Keratinocyte (primary cell): ENCODE measurements at regions not wholly inside any gene's neighbourhood (a gene's known extent, or its start where the extent isn't known, plus 50 kb on each side); places are given as distances from the start of the nearest gene placed in this dataset.

ENCODE experiments used
- DNase-seq: peaks from one replicate; pipeline ENCODE4 v3.0.0-alpha.2; 2011; ENCODE audit warnings: low read depth, missing footprints, low spot score
- FAIRE-seq: peaks from 2 replicates; lab custom pipeline; 2011; peaks lifted over from hg19 to GRCh38; lab: Jason Lieb, UNC
- H2AFZ ChIP-seq: 2 replicates; pipeline ENCODE4 v1.6.0; 2012; ENCODE audit warnings: low read length, control low read depth, inconsistent platforms; ENCODE audit not compliant: control insufficient read depth
- H3K27ac ChIP-seq: 2 replicates; pipeline ENCODE4 v1.5.1; 2011; ENCODE audit warnings: low read length; ENCODE audit not compliant: control insufficient read depth, insufficient read depth
- H3K27me3 ChIP-seq: 3 replicates; pipeline ENCODE4 v1.6.0; 2011; ENCODE audit warnings: low read length; ENCODE audit not compliant: control insufficient read depth, insufficient read depth; ENCODE audit errors: extremely low read depth
- H3K36me3 ChIP-seq, 2 experiments: 2 replicates in 1 of 2; 3 replicates in 1 of 2; pipeline ENCODE4 v1.5.1; 2011; ENCODE audit warnings: low read length in 2 of 2, mild to moderate bottlenecking in 1 of 2; ENCODE audit not compliant: control insufficient read depth in 2 of 2, insufficient read depth in 2 of 2; ENCODE audit errors: extremely low read depth in 1 of 2
- H3K4me1 ChIP-seq: 3 replicates; pipeline ENCODE4 v1.5.1; 2011; ENCODE audit warnings: low read length; ENCODE audit not compliant: control insufficient read depth, insufficient read depth; ENCODE audit errors: extremely low read depth
- H3K4me2 ChIP-seq: 3 replicates; pipeline ENCODE4 v1.6.0; 2011; ENCODE audit warnings: low read depth, low read length; ENCODE audit not compliant: control insufficient read depth, insufficient read depth; ENCODE audit errors: extremely low read depth
- H3K4me3 ChIP-seq, 3 experiments: fragments of 200-600 bp in 1 of 3; sonication (generic) in 1 of 3; 2 replicates in 2 of 3; 3 replicates in 1 of 3; pipeline ENCODE4 v1.5.1; 2011 to 2016; ENCODE audit warnings: low read length in 3 of 3, mild to moderate bottlenecking in 3 of 3, control low read depth in 2 of 3, inconsistent platforms in 1 of 3, low read depth in 1 of 3, mixed read lengths in 1 of 3, mixed run types in 1 of 3, moderate library complexity in 1 of 3; ENCODE audit not compliant: control insufficient read depth in 2 of 3, insufficient read depth in 2 of 3; ENCODE audit errors: extremely low read depth in 1 of 3
- H3K79me2 ChIP-seq: 2 replicates; pipeline ENCODE4 v1.6.0; 2012; ENCODE audit warnings: low read length; ENCODE audit not compliant: control insufficient read depth, insufficient read depth
- H3K9ac ChIP-seq: 3 replicates; pipeline ENCODE4 v1.6.0; 2011; ENCODE audit warnings: low read length; ENCODE audit not compliant: control insufficient read depth, insufficient read depth; ENCODE audit errors: extremely low read depth
- H3K9me1 ChIP-seq: 3 replicates; pipeline ENCODE4 v1.6.0; 2011; ENCODE audit warnings: low read length; ENCODE audit not compliant: control insufficient read depth, insufficient read depth; ENCODE audit errors: extremely low read depth
- H3K9me3 ChIP-seq: 2 replicates; pipeline ENCODE4 v1.5.1; 2012; ENCODE audit warnings: low read depth, low read length; ENCODE audit not compliant: control insufficient read depth
- H4K20me1 ChIP-seq: 3 replicates; pipeline ENCODE4 v1.6.0; 2011; ENCODE audit warnings: low read length; ENCODE audit not compliant: control insufficient read depth, insufficient read depth; ENCODE audit errors: extremely low read depth
- EZH2 ChIP-seq: IDR thresholded peaks from one replicate; pipeline ENCODE4 v1.6.1; 2012; ENCODE audit warnings: inconsistent platforms, mild to moderate bottlenecking, low read length, moderate library complexity
- dilution Hi-C: fragments of 300-500 bp; cut with MboI; formaldehyde crosslinking; loops from one replicate; pipeline ENCODE4 v1.7.0; 2020; ENCODE audit warnings: low sequenced_read_pairs; ENCODE audit not compliant: extremely low pct_ligation_motif_present
- TF ChIP-seq, protein P1 (sequence below), 3 experiments: IDR thresholded peaks in 1 of 3; conservative IDR thresholded peaks in 1 of 3; optimal IDR thresholded peaks in 1 of 3; 2 replicates in 2 of 3; 3 replicates in 1 of 3; pipeline versions ENCODE3 to v1.5.1; 2011; ENCODE audit warnings: low read length in 3 of 3, mild to moderate bottlenecking in 3 of 3, moderate library complexity in 2 of 3, control low read depth in 1 of 3, inconsistent platforms in 1 of 3; ENCODE audit not compliant: insufficient read depth in 2 of 3; ENCODE audit errors: extremely low read depth in 1 of 3

DNA sequence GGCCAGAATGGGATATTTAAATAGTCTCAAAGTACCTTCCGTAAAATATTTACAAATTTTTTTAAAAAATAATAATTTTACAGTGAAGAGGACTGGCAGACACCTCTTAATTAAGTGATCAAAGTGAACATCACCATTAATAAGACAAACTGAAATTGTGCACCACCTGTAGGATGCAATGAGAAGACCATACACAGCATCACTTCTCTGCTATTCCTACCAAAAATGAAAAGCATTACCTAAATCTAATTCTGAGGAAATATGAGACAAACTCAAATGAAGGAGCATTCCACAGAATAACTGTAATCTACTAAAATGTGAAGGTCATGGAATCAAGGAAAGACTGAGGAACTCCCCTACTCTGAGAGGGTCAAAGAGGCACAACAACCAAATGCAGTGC, 68.2 kb upstream of the PRDX6 start:
- H3K79me2 ChIP-seq, result no peaks in the 10 kb centered on the region
- FAIRE-seq, result no peak
- dilution Hi-C loops, result no loop called here
- no peak overlapping the region for H2AFZ ChIP-seq
- no peak for TF ChIP-seq EZH2
- TF ChIP-seq, protein P1, sequence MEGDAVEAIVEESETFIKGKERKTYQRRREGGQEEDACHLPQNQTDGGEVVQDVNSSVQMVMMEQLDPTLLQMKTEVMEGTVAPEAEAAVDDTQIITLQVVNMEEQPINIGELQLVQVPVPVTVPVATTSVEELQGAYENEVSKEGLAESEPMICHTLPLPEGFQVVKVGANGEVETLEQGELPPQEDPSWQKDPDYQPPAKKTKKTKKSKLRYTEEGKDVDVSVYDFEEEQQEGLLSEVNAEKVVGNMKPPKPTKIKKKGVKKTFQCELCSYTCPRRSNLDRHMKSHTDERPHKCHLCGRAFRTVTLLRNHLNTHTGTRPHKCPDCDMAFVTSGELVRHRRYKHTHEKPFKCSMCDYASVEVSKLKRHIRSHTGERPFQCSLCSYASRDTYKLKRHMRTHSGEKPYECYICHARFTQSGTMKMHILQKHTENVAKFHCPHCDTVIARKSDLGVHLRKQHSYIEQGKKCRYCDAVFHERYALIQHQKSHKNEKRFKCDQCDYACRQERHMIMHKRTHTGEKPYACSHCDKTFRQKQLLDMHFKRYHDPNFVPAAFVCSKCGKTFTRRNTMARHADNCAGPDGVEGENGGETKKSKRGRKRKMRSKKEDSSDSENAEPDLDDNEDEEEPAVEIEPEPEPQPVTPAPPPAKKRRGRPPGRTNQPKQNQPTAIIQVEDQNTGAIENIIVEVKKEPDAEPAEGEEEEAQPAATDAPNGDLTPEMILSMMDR (optimal IDR thresholded peaks at IDR 0.05 in 1 of 3, IDR thresholded peaks at IDR 0.05 in 1 of 3, conservative IDR thresholded peaks at IDR 0.05 in 1 of 3; ENCODE audit: extremely low read depth in 1 of 3, insufficient read depth in 2 of 3, low read length in 3 of 3), result no peak
- no peaks in the 10 kb centered on the region for H3K36me3 ChIP-seq
- no peak overlapping the region for H3K4me3 ChIP-seq
- H3K27ac ChIP-seq, result no peak overlapping the region
- no peaks in the 10 kb centered on the region for H3K9me1 ChIP-seq
- H3K9ac ChIP-seq, result no peak overlapping the region
- peaks cover 14% of the 10 kb centered on the region for H3K4me1 ChIP-seq
- no peak overlapping the region for H3K4me2 ChIP-seq
- no peak for DNase-seq
- H3K9me3 ChIP-seq, result no peaks in the 10 kb centered on the region
- H4K20me1 ChIP-seq, result no peaks in the 10 kb centered on the region
- no peaks in the 10 kb centered on the region for H3K27me3 ChIP-seq

DNA sequence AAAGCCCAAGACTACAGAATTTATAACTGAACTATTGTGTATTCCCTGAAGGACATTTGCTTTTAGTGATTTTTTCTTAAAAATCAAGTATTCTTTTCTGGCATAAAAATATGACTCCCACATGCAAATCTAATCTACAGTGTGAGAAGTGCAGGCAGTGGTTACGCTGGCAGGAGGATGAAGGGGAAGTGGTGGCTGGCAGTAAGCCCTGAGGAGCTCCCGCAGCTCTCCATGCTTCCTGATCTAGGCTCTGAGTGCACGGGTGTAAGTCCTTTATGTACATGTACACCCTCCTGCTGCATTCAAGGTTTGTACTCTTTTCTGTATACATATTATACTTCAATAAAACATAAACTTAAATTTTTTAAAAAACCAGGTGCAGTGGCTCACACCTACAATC, 67.5 kb upstream of the PRDX6 start:
- Histone ChIP-seq H3K9me1 (no peaks in the 10 kb centered on the region), H3K4me1 (peaks cover 14% of the 10 kb centered on the region), H3K36me3 (no peaks in the 10 kb centered on the region), H3K4me2 (no peak overlapping the region), H3K79me2 (no peaks in the 10 kb centered on the region), H4K20me1 (no peaks in the 10 kb centered on the region), H3K4me3 (no peak overlapping the region), H3K27me3 (no peaks in the 10 kb centered on the region), H2AFZ (no peak overlapping the region), H3K9me3 (no peaks in the 10 kb centered on the region), H3K27ac (no peak overlapping the region), H3K9ac (no peak overlapping the region)
- dilution Hi-C loops, result no loop called here
- no peak for TF ChIP-seq EZH2
- TF ChIP-seq, protein P1 (optimal IDR thresholded peaks at IDR 0.05 in 1 of 3, IDR thresholded peaks at IDR 0.05 in 1 of 3, conservative IDR thresholded peaks at IDR 0.05 in 1 of 3; ENCODE audit: extremely low read depth in 1 of 3, insufficient read depth in 2 of 3, low read length in 3 of 3), result no peak
- FAIRE-seq, result peak; percentile 23
- no peak for DNase-seq
